Thyroid gland (tissue), 4 donors: ENCODE measurements at regions not wholly inside any gene's neighbourhood (a gene's known extent, or its start where the extent isn't known, plus 50 kb on each side); places are given as distances from the start of the nearest gene placed in this dataset.

ENCODE experiments used
- CTCF ChIP-seq, 6 experiments: fragments of 200-600 bp in 3 of 6; fragments of 450-650 bp in 3 of 6; sonication (generic) in 3 of 6; IDR thresholded peaks; one replicate each; pipeline ENCODE4 v1.5.1; 2016 to 2019; ENCODE audit warnings: antibody characterized with exemption in 6 of 6, mild to moderate bottlenecking in 2 of 6, inconsistent platforms in 1 of 6, moderate library complexity in 1 of 6
- POLR2A ChIP-seq, 2 donors: fragments of 450-650 bp; IDR thresholded peaks; one replicate each; pipeline ENCODE4 v1.6.1; 2017; ENCODE audit warnings: antibody characterized with exemption in 2 of 2, mild to moderate bottlenecking in 2 of 2, moderate library complexity in 1 of 2

- TF ChIP-seq CTCF (IDR thresholded peaks at IDR 0.05): no peak
- no peak for TF ChIP-seq POLR2A (IDR thresholded peaks at IDR 0.05)
Measured at GRCh38 chr21:23507501-23507900, 2099.8 kb downstream of the MRPL39 start.
